Superior temporal gyrus (tissue), 1 donor: ENCODE measurements at regions not wholly inside any gene's neighbourhood (a gene's known extent, or its start where the extent isn't known, plus 50 kb on each side); places are given as distances from the start of the nearest gene placed in this dataset.
A peak's percentile ranks its signal among the peaks of the same experiment; 100 is the strongest.
"Not testable (repeated sequence)": the region's sequence is repeated elsewhere in the genome, so short reads cannot be mapped to it uniquely, and the experiment has no call there.

ENCODE experiments used
- DNase-seq: peaks from one replicate; pipeline ENCODE4 v3.0.0-alpha.2; 2016; ENCODE audit errors: extremely low spot score

DNA sequence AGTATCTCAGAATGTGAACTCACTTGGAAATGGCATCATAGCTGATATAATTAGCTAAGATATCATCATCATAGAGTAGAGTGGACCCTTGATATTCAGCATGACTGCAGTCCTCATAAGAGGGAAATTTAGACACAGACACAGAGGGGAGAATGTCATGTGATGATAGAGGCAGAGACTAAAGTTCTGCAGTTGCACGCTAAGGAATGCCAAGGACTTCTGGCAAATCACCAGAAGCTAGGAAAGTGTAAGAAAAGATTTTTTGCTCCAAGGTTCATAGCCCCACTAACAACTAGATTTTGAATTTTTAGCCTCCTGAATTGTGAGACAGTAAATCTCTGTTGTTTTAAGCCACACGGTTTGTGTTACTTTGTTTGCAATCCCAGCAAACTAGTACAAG, 612.6 kb upstream of the ST8SIA4 start:
- no peak for DNase-seq

DNA sequence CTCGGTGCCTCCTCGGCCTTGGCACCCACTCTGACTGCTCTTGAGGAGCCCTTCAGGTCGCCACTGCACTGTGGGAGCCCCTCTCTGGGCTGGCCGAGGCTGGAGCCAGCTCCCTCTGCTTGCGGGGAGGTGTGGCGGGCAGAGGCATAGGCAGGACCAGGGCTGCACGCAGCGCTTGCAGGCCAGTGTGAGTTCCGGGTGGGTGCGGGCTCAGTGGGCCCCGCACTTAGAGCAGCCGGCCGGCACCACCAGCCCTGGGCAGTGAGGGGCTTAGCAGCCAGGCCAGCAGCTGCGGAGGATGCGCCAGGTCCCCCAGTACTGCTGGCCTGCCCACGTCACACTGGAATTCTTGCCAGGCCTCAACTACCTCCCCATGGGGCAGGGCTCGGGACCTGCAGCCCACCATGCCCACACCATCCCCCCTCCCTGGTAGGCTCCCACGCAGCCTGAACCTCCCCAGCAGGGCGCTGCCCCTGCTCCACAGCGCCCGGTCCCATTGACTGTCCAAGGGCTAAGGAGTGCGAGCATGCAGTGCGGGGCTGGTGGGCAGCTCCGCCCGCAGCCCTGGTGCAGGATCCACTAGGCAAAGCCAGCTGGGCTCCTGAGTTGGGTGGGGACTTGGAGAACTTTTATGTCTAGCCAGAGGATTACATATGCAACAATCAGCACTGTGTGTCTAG, 602.9 kb upstream of the ST8SIA4 start:
- no peak for DNase-seq

DNA sequence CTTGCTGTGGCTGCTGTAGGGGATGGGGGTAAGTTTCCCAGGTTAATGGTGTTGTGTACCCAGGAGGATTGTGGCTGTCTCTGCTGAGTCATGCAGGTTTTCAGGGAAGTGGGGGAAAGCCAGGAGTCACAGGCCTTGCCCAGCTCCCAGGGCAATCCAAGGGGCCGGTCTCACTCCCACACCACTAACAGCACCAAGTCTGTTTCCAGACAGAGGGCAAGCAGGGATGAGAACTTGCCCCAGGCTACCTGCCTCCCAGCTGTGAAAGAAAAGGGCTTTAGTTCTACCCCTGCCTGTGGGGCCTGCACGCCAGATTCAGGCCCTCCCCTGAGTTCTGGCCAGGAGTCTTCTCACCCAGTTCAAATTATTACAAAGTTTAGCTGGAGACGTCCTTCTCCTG, 579.8 kb upstream of the ST8SIA4 start:
- DNase-seq: no peak

DNA sequence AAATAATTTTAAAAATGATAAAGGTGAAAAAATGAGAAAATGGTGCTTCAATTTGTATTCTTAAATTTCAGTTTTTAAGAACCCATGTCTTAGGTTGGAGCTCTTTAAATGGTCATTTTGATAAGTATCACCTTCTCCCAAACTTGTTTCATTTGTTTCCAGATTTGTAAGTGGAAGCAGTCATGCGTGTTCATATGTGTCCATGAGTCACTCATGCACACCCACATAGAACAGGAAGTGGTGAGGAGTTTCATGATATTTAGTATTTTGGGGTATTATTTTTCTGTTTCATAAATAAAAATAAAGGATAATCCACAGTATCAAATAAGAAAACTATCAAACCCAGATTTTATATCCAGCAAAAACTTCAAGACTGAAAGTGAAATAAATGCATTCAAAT, 570.4 kb upstream of the ST8SIA4 start:
- DNase-seq: no peak

DNA sequence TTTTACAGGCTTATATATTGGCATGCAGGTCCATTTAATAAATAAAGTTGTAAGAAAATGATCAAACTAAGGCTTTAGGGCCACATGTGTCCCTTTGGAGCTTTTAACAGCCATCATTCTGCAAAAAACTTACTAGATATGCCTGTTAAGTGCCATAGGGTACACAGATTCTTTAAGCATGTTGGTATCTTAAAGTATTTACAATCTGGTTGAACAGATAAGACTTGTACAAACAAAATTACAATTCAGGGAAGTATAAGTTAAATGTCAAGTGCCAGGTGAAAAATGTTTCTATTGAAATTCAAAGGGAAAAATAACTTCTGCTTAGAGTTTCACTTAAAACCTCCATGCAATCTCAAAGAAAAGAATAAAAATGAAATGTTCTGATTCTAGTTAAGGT, 558.4 kb upstream of the ST8SIA4 start:
- DNase-seq: no peak

DNA sequence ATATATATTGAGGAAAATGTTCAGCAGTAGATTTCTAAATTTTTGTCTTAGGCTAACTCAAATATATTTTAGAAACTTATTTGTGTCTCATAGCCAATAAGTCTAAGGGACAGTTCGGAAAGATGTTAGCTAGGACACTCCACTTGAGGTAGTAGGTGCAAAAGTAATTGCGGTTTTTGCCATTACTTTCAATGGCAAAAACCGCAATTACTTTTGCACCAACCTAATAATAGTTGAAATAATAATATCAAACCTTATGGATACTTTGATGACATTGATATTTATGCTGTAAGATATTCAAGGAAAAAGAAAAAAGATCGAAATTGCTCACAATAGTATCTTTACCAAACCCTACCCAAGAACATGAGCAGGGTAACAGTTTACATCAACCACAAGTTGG, 555.5 kb upstream of the ST8SIA4 start:
- no peak for DNase-seq

DNA sequence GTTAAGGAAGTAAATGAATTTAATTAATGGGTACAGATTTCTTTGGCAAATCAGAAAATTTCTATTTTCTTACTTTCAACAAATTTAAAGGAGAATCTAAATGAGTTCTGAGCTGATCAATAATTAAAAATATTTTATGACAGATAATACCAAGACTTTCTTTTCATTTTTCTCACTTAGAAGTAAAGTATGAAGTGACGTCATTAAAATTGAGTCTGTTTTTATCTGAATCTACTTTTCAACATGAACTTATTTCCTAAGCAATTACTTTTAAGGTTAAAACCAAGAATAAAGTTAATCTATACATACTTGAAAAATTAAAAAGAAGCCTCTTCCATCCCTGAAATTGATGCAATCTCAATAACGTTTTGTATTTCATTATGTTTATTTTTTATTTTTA, 552.8 kb upstream of the ST8SIA4 start:
- DNase-seq: no peak

DNA sequence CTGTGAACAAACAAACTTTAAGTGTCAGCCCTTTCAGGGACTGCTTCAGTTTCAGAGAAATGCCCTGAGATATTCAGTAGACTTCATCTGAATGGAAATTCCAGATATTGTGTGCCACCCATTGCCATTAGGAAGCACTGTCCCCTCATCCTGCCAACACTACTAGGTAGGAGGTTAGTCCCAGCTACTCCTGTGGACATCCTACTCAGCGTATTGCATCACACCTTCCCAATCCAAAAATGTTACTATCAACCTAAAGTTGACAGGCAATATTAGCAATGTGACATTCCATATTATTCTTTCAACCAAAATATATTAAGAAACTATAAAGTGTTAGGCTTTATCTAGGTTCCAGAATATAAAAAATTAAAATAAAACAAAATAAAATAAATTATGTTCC, 552.0 kb upstream of the ST8SIA4 start:
- DNase-seq: no peak

DNA sequence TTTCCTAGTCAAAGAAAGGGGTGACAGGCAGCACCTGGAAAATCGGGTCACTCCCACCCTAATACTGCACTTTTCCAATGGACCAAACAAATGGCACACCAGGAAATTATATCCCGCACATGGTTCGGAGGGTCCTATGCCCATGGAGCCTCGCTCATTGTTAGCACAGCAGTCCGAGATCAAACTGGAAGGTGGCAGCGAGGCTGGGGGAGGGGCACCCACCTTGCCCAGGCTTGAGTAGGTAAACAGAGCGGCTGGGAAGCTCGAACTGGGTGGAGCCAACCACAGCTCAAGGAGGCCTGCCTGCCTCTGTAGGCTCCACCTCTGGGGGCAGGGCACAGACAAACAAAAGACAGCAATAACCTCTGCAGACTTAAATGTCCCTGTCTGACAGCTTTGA, 539.2 kb upstream of the ST8SIA4 start:
- not testable (repeated sequence) for DNase-seq

DNA sequence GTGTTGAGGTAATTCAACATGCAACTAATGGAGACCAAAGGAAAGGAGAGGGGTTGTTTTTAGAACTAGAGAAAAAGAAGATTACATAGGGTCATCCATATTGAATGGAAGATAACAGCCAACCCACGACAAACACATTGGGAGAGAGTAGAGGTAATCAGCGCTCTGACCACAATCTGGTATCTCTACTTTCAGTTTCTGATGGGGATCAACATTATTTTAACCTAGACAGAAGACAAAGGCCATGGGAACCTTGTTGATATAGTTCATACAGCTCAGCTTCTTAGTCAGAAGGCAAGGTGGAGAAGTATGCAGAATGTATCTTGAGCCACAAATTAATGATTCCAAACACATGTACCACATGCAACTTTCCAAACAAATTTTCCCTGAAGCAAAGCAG, 537.1 kb upstream of the ST8SIA4 start:
- no peak for DNase-seq

DNA sequence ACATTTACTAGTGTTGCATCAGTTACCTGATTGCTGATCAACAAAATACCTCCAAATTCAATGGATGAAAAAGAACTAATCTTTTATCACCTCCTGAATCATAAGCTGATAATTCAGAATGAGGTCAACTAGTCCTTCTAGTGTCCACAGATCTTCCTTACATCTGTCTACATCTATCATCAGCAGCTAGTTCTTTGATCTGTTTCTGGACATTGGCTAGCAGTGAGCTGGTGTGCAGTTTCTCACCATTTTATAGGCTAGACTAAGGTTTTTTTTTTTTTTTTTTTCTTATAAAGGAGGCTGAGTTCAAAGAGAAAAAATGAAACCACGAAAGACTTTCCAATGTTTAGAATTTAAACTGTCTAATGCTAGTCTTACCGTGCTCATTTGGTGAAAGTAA, 534.3 kb upstream of the ST8SIA4 start:
- no peak for DNase-seq

DNA sequence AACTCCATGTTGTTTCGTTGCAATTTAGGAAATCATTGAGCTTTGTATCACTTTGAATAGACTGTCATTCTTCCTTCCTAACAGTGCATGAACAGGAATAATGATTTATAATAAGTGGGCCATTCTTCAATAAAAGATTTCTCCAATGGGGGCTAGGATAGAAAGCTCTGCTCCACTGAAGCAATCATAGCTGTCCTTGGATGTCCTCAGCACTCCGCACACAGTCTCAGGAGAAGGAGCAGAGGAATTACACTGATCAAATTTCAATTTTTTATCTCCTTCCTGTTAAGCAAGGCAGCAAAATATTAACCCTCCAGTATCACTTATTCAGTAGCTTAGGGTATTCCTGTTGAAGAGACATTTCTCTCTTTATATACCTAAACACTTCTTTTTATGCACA, 532.7 kb upstream of the ST8SIA4 start:
- DNase-seq: no peak

DNA sequence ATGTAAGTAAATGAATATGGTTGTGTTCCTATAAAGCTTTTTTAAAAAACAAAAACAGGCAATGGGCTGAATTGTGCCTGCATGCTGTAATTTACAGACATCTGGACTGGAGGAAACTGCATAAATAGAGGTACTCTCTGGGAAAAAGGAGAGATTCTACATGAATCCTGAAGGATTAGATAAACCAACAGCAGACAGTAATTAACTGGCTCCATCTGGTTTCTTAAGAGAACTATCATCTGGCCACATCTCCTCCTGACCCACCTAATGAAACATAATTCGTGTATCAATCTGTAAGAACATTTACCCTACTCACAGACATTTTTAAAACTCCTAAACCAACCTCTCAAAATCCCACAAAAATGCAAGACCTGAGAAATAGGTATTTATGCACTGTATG, 528.1 kb upstream of the ST8SIA4 start:
- no peak for DNase-seq

DNA sequence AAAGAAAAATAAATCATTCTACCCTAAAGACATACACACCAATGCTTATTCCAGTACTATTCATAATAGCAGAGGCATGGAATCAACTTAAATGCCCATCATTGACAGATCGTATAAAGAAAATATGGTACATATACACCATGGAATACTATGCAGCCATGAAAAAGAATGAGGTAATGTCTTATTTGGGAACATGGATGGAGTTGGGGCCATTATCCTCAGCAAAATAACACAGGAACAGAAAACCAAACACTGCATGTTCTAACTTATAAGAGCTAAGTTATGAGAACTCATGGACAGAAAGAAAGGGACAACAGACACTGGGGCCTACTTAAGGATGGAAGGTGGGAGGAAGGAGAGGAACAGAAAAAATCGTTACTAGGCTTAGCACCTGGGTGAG, 527.5 kb upstream of the ST8SIA4 start:
- DNase-seq: no peak

DNA sequence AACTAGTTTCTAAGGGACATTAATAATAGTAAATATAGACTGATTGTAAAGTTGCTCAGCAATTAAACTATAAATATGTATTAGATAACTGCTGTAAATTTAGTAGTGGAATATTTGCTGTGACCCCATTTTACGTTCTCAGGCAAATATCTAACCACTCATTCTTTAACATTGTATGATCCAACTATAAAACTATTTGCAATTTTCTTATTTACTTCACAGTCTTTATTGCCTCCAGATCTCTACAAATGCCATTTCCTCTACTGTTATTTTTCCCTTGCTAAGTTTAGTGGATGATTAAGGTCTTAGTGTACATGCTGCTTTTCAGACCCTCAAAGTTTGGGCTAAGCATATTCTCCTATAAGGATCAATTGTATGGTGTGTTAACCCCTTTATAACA, 526.2 kb upstream of the ST8SIA4 start:
- DNase-seq: no peak

DNA sequence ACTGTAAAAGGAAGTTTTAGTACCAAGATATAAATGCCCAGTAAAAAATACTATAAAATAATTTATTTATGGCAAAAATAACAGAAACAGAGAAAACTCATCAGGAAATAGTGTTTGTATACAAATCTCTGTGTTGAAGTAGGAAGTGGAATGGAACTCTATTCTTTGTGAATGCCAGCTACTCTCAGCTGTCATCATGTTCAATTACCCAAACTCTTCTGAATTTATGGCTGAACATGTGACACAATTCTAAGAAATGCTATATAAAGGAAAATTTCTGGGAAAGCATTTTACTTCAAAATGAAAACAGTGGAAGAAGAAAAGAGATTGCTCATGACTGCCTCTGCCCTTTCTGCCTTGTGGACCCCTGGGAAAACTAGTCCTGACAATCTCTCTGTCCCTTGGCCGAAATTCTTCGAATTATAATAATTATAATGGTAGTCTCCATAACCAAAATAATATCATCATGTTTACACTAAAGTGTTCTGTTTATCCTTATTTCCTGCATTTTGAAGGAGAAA, 522.3 kb upstream of the ST8SIA4 start:
- no peak for DNase-seq

DNA sequence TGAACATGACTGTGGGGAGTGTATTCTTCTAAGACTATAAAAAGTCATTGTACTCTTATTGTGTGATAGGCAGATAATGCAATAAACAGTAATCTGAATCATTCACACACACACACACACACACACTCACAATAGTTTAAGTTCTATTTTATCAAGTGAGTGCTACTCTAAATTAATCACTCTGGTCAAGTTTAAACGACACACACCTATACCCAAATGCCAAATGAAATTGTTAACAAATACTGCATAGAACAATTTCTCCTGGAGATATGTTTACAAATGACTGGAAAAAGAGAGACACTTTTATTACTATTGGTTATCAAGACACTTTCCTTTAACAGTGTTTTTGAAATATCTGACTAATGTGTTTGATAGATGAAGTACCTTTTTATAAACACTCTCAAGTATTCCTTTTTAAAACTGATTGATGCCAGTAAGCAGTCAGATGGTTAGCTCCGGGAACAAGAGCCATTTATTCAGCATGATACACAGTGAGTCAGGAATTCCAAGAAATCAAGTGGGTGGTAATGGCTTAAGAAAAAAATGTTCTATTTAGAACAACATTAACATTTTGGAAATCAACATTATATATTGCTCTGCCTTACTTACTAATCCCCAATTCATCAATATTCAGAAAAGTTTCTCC, 521.6 kb upstream of the ST8SIA4 start:
- no peak for DNase-seq

DNA sequence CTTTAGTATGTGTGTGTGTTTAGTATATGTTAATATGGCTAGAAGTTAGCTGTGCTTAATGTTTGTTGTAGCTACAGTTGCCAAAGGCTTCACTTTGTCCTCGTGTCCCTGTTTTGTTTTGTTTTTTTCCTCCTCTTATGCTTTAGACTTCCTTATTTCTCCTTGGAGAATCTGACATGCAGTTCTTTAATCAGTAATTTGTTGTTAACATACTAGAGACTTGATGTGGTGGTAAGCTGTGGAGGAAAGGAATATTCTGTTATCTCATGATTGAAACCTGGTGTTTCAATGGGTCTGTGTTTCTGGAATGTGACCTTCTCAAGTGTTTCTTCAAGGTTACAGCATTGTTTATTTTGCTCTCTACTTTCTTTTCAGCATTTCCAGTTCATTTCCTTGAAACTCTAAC, 515.6 kb upstream of the ST8SIA4 start:
- DNase-seq: no peak

DNA sequence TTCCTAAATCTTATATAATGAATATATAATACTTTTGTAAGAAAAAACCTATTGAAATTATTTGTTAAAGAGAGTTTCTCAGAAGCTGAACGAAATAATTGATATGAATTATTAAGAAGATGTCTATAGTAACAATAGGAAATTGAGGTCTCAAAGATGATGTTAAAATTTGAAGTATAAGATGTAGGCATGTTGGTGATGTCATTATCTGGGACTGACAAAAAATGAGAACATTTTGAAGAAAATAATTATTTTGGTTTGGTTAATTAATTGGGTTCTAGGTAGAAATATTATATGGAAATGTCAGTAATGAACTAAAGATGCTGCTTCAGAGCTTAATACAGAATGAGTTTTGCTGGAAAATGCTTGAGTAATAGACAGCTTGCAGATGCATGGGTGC, 501.4 kb upstream of the ST8SIA4 start:
- no peak for DNase-seq

DNA sequence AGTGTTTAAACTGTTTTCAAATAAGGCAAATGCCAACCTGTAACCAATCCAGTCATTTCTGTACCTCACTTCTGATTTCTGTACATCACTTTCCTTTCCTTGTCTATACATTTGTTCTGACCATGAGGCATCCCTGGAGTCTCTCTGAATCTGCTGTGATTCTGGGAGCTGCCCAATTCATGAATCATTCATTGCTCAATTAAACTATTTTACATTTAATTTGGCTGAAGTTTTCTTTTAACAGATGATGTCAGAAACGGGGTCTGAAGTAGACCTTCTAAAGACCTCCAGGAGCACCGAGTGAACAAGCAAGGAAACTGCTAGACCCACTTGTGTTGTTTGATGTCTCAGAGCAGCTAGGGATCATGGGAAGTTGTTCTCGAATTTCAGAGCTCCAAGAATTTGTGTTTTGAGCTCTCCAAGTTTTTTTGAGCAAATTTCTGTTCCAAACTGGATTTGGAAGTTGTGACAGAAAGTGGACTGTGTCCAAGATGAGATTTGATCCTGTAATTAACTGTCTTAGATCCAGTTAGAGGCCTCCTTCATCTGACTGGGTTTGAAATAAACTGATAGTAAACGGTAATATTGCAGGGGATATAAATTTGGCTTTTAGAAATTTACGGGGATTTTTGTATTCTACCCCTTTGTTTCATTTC, 490.8 kb upstream of the ST8SIA4 start:
- no peak for DNase-seq

DNA sequence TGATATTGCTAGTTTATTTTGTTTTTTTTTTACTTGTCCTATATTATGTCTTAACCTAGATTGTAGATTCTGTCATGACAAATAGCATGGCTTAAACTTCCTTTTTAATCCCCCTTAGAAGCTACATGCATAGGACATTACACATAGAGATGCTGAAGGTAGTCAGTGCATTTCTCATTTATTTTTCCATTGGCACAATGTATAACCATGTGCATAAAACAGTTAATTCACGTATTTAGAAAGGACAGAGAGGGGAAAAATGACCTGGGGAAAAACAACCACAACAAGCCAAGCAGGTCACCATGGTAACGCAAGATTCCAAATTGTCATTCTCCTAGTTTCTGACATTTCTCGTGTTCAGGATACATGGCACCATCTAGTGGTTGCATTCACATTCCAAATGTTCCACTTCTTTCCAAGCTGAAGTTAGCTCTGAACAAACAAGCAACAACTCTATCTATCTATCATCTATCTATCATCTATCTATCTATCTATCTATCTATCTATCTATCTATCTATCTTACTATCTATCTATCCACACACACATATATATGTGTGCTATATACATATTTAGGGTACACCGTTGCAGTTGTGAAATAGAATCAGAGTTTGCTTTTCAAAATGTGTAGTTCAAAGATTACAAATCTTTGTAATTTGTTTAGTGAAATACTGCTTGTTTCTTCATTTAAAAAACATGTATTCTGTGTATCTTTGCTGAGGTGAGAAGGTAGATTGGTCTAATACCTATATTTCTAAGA, 487.2 kb upstream of the ST8SIA4 start:
- DNase-seq: peak; percentile 83

DNA sequence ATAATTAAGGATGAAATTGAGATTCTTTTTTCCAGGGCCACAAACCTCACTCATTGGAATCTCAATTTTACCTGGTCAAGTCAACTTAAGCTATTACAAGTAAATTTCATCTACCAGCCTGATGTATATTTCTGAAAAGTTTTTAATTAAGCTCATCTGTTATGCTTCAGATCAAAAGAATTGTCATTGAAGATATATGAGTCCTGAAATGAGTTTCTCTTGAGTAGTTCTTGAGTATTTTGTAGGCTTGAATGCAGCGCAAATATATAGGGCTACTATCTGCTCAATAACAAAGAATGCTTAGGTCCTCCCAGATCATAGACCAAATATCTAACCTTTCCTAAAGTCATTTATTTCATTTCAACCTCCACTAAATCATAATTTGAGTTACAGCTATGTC, 482.2 kb upstream of the ST8SIA4 start:
- DNase-seq: no peak
